GM21423 (cell line): ENCODE measurements at regions not wholly inside any gene's neighbourhood (a gene's known extent, or its start where the extent isn't known, plus 50 kb on each side); places are given as distances from the start of the nearest gene placed in this dataset.

Experiments used
- ATAC-seq: cut with Tn5 transposase; IDR thresholded peaks from one replicate; pipeline ENCODE4 v1.9.1; 2021; ENCODE audit warnings: mild to moderate bottlenecking, moderate library complexity; ENCODE audit not compliant: unreplicated experiment

- ATAC-seq = no peak
Measured at GRCh38 chr18:55821219-55821618, 233.2 kb upstream of the TCF4 start.

GRCh38 chr18:55819448-55819847 is 231.5 kb upstream of the TCF4 start:
- no peak for ATAC-seq

GRCh38 chr18:55818284-55818683 is 230.3 kb upstream of the TCF4 start:
- ATAC-seq = no peak

GRCh38 chr18:55811925-55812324 is 223.9 kb upstream of the TCF4 start:
- ATAC-seq = no peak

GRCh38 chr18:55805666-55806065 is 217.7 kb upstream of the TCF4 start:
- ATAC-seq = no peak

GRCh38 chr18:55795101-55795669 is 207.2 kb upstream of the TCF4 start:
- ATAC-seq = no peak

GRCh38 chr18:55794288-55795052 is 206.5 kb upstream of the TCF4 start:
- ATAC-seq = no peak

GRCh38 chr18:55790296-55790695 is 202.3 kb upstream of the TCF4 start:
- ATAC-seq = no peak

- no peak for ATAC-seq
Measured at GRCh38 chr18:55787536-55788073, 199.6 kb upstream of the TCF4 start.

DNA sequence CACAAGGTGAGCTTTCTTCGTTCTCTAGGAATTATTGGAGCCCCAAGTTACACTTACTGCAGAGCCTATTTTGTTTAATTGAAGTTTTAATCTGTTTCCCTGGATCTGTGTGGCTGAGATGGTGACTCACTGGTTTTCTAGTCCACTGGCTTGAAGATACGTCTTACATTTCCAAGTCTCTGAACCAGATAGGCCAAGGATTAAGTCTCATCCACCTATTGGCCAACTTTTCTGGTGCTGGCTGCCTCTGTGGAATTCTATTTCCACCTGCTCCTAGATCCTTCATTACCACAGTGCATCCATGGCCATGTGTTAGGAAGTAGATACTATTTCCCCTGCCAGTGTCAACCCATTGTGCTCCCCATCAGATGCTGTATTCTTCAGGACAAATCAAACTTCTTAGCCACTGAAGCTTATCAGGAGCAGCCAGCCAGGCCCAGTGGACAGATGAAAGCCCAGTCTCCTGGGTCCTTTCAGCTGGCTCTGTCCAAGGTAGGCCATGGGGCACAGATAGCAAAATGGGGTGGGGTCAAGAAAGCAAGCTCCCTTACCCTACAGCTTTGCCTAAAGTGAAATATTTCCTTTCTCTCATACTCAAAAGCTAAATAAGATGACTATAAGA is 198.8 kb upstream of the TCF4 start:
- no peak for ATAC-seq

DNA sequence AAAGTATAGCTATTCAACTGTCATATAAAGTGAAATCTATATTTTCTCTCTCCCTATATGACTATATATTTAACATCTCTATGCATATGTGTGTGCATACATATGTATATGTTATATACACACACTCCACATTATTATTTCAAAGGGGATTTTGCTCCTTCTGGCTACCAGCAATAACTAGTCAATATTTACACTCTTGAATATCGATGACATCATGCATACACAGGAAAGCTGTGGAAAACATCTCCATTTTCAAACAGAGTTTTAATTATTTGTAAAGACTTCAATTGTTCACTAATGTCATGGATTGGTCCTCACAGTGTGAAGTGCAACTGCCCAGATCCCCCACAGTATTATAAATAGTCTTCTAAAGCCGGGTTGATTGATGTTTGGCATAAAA is 195.9 kb upstream of the TCF4 start:
- no peak for ATAC-seq

GRCh38 chr18:55781481-55781957 is 193.5 kb upstream of the TCF4 start:
- no peak for ATAC-seq

- no peak for ATAC-seq
Measured at GRCh38 chr18:55780586-55781071, 192.6 kb upstream of the TCF4 start.

DNA sequence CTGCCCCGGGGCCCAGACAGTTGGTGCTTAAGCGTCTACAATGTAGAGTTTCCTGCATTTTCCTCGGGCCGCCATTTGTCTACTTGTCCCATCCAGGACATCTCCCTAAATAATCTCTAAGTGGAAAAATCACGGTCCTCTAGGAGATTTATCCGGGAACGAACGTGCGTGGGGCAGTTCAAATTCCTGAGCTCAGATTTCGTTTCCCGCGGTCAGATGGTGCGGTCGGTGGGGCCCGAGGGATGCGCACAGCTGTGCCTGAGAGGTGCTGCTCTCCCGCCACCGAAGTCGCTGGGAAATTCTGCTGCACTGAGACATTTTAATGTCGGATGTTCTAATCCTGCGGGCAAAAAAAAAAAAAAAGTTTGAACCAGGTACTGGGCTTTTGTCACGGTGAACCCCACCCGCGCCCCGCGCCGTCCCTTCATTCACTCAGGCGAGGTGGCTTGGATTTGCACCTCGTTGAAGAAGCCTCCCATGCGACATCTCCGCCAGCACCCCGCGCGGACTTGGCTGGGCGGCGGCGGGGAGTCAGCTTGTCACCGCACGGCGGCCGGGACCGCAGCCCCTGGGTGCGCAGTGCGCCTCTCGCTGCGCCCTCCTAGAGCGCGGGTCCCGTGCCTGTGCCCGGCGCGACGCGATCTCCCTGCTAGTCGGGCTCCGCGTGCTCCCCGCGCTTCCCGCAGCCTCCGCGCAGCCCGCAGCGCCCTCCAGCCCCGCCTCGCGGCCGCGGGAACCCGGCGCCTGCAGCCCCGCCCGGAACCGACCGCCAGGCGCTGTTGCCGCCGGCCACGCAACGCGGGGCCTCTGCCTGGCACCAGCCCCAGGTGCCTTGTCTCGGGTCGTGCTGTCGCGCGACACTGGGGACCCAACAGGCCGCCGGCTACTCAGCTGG is 191.9 kb upstream of the TCF4 start:
- no peak for ATAC-seq

DNA sequence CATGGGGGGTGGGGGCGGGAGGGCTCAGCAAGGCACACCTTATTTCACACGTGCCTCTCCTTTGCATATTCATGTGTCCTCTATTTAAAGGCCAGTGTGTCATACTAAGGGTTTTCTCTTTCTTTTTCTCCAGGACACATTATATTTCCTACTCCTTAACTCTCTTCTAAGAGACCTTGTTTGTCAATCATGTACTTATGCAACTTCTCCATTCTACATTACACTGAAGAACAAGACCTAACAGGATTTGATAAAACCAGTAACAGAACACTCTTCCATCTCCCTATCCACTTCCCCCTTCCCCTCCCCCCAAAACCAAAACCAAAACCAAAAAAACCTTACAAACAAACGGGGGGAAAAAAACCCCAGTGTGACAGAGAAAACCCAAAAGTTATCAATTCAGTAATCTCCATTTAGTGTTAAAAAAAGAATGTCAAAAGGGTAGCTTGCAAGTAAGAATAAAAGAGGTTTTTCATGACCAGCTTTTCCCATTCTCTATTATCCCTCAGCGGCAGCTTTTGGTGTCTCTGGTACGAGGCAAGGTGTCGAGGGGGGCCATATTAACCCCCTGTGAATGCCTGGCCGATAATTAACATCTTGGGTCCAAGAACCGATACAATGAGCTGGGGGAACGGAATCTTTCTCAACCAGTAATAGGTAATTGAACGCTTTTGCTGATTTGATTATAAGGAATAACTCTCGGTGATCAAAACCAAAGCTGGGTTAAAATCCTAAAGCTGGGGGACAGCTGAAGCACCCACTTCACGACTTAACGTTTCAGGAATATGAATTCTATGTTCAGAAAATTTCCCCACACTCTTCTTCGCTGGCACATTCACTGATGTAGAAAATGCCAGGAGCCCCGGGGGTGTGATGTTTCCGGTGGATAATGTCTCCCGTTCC is 191.0 kb upstream of the TCF4 start:
- ATAC-seq = peak; percentile 34

DNA sequence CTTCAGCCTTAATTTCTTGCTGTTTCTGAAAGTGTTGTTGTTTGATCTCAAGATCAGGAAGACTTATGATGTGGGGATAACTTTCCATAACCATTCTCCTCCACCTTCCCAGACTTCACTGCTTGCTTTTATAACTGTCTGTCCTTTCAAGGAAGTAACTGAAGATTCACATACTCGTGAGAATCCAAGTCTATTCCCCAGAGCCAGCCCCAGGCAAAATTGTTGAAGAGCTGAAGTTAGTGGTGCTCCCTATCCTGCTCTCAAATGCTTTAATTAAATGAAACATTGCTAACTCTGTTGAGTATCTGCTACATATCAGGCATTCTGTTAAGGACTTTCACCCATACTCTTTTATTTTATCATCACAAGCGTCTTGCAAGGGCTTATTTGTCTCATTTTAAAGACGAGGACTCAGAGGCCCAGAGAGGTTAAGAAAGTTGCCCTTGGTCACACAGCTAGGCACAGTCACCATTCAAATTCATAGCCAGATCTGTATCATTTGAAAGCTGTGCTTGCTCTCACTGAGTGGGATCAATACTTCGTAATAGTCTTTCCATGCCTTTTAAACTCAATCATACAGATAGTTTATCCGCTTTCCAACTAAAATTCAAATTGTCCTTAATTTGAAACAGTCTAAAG is 189.8 kb upstream of the TCF4 start:
- no peak for ATAC-seq

DNA sequence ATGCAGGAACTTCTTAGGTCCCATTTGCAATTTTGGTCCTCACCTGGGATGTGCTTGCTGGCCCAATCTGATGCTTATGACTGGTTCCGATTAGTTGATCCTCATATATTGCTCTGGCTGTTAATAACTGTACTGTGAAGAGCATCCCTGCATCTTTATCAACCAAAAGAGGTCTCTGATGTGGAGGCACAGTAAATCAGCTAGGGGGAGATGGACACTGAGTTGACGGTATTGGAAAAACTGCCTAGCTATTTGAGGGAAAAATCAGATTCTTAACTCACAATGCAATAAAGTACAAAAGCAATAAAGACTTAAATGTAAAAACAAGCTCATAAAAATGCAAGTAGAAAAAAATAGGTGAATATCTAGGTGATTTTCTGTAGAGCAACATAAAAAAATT is 188.0 kb upstream of the TCF4 start:
- ATAC-seq = no peak

GRCh38 chr18:55774505-55774904 is 186.5 kb upstream of the TCF4 start:
- no peak for ATAC-seq

DNA sequence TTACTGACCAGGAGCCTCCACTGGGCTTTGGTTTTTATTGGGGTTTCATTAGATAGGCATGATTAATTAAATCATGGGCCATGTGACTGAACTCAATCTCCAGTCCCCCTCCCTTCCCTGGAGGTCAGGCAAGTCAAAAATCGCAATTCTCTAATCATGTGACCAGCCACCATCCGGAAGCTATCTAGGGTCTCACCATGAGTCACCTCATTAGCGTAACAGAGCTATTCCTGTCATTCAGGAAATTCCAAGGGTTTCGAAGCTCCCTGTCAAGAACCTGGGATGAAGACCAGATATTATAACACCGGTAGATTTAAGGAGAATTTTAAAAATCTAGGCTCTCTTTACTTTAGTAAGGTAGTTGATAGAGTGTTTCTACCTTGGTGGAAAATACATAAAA is 180.3 kb upstream of the TCF4 start:
- ATAC-seq = no peak
